Gastrocnemius medialis (tissue), 4 donors: ENCODE measurements at regions not wholly inside any gene's neighbourhood (a gene's known extent, or its start where the extent isn't known, plus 50 kb on each side); places are given as distances from the start of the nearest gene placed in this dataset.

ENCODE experiments used
- ATAC-seq, 2 donors: fragments of 150-250 bp; one replicate each; pipeline ENCODE4 v1.9.1; 2016
- DNase-seq, 2 donors: peaks; one replicate each; pipeline ENCODE4 v3.0.0-alpha.2; 2019
- H3K27ac ChIP-seq, 4 donors: fragments of 200-600 bp; sonication (generic); 1 replicate in 1 of 4; 2 replicates in 3 of 4; pipeline ENCODE4 v1.5.1; 2016 to 2018; ENCODE audit warnings: mild to moderate bottlenecking in 2 of 4, moderate library complexity in 1 of 4
- H3K27me3 ChIP-seq, 3 donors: fragments of 200-600 bp; sonication (generic) in 2 of 3; 1 replicate in 1 of 3; 2 replicates in 2 of 3; pipeline versions ENCODE4 v1.5.1 to v1.6.0; 2016 to 2019; ENCODE audit warnings: mild to moderate bottlenecking in 1 of 3, moderate library complexity in 1 of 3
- H3K36me3 ChIP-seq, 2 donors: fragments of 200-600 bp; sonication (generic) in 1 of 2; one replicate each; pipeline ENCODE4 v1.5.1; 2017 to 2018
- H3K4me1 ChIP-seq, 2 donors: fragments of 200-600 bp; sonication (generic) in 1 of 2; one replicate each; pipeline ENCODE4 v1.5.1; 2016 to 2017; ENCODE audit warnings: mild to moderate bottlenecking in 2 of 2
- H3K4me3 ChIP-seq, 4 donors: fragments of 200-600 bp; sonication (generic) in 3 of 4; 1 replicate in 1 of 4; 2 replicates in 3 of 4; pipeline ENCODE4 v1.5.1; 2016 to 2019; ENCODE audit warnings: mild to moderate bottlenecking in 2 of 4
- H3K9me3 ChIP-seq, 3 donors: fragments of 200-600 bp; sonication (generic) in 2 of 3; 1 replicate in 1 of 3; 2 replicates in 2 of 3; pipeline ENCODE4 v1.5.1; 2016 to 2019
- POLR2A ChIP-seq, 2 donors: fragments of 450-650 bp; IDR thresholded peaks; one replicate each; pipeline ENCODE4 v1.6.1; 2017; ENCODE audit warnings: antibody characterized with exemption in 2 of 2, mild to moderate bottlenecking in 2 of 2, moderate library complexity in 2 of 2
- in situ Hi-C, 4 donors: fragments of 200-750 bp; cut with MboI; loops; one replicate each; pipeline versions ENCODE4 v1.15.0 to v1.8.0; 2017; ENCODE audit warnings: low sequenced_read_pairs in 4 of 4
- intact Hi-C: fragments of 100-400 bp; cut with DNase I; formaldehyde crosslinking; loops from one replicate; pipeline ENCODE4 v1.15.1; 2023; ENCODE audit warnings: low total_unique reads
- TF ChIP-seq, protein P1 (sequence below), 5 experiments: fragments of 450-650 bp in 3 of 5; fragments of 200-600 bp in 2 of 5; sonication (generic) in 2 of 5; IDR thresholded peaks in 4 of 5; conservative IDR thresholded peaks in 1 of 5; 1 replicate in 4 of 5; 2 replicates in 1 of 5; pipeline ENCODE4 v1.5.1; 2016 to 2019; ENCODE audit warnings: antibody characterized with exemption in 5 of 5, mild to moderate bottlenecking in 3 of 5, moderate library complexity in 3 of 5

GRCh38 chr7:45417268-45417667, 156.9 kb upstream of the ADCY1 start:
- ATAC-seq: no peak
- in situ Hi-C loops: no loop called here

GRCh38 chr7:45417735-45418134, 156.4 kb upstream of the ADCY1 start:
- in situ Hi-C loops: no loop called here
- Histone ChIP-seq H3K27ac (no peak overlapping the region), H3K4me1 (no peaks in the 10 kb centered on the region), H3K27me3 (no peaks in the 10 kb centered on the region), H3K9me3 (no peaks in the 10 kb centered on the region), H3K36me3 (no peaks in the 10 kb centered on the region), H3K4me3 (no peak overlapping the region)
- DNase-seq (no peak), ATAC-seq (no peak)
- no peak for TF ChIP-seq POLR2A (IDR thresholded peaks at IDR 0.05)
- TF ChIP-seq, protein P1, sequence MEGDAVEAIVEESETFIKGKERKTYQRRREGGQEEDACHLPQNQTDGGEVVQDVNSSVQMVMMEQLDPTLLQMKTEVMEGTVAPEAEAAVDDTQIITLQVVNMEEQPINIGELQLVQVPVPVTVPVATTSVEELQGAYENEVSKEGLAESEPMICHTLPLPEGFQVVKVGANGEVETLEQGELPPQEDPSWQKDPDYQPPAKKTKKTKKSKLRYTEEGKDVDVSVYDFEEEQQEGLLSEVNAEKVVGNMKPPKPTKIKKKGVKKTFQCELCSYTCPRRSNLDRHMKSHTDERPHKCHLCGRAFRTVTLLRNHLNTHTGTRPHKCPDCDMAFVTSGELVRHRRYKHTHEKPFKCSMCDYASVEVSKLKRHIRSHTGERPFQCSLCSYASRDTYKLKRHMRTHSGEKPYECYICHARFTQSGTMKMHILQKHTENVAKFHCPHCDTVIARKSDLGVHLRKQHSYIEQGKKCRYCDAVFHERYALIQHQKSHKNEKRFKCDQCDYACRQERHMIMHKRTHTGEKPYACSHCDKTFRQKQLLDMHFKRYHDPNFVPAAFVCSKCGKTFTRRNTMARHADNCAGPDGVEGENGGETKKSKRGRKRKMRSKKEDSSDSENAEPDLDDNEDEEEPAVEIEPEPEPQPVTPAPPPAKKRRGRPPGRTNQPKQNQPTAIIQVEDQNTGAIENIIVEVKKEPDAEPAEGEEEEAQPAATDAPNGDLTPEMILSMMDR (IDR thresholded peaks at IDR 0.05 in 4 of 5, conservative IDR thresholded peaks at IDR 0.05 in 1 of 5): no peak
- intact Hi-C loops: no loop called here

More at GRCh38 chr7:45417268-45417667, 156.9 kb upstream of the ADCY1 start:
- intact Hi-C loops: no loop called here
- no peaks in the 10 kb centered on the region for H3K9me3 ChIP-seq
- H3K27me3 ChIP-seq: no peaks in the 10 kb centered on the region
- H3K36me3 ChIP-seq: no peaks in the 10 kb centered on the region
- H3K4me1 ChIP-seq: no peaks in the 10 kb centered on the region
- no peak overlapping the region for H3K27ac ChIP-seq
- H3K4me3 ChIP-seq: no peak overlapping the region
- no peak for TF ChIP-seq POLR2A (IDR thresholded peaks at IDR 0.05)
- TF ChIP-seq, protein P1 (IDR thresholded peaks at IDR 0.05 in 4 of 5, conservative IDR thresholded peaks at IDR 0.05 in 1 of 5): no peak
- no peak for DNase-seq

- no peak for TF ChIP-seq POLR2A (IDR thresholded peaks at IDR 0.05)
- TF ChIP-seq, protein P1 (IDR thresholded peaks at IDR 0.05 in 4 of 5, conservative IDR thresholded peaks at IDR 0.05 in 1 of 5): no peak
- Histone ChIP-seq H3K36me3 (no peaks in the 10 kb centered on the region), H3K27ac (no peak overlapping the region), H3K9me3 (no peaks in the 10 kb centered on the region), H3K4me1 (no peaks in the 10 kb centered on the region), H3K27me3 (no peaks in the 10 kb centered on the region), H3K4me3 (no peak overlapping the region)
- intact Hi-C loops (no loop called here), in situ Hi-C loops (no loop called here)
- no peak for DNase-seq
- no peak for ATAC-seq
These were observed 153.2 kb upstream of the ADCY1 start for GRCh38 chr7:45420843-45421495.

DNA sequence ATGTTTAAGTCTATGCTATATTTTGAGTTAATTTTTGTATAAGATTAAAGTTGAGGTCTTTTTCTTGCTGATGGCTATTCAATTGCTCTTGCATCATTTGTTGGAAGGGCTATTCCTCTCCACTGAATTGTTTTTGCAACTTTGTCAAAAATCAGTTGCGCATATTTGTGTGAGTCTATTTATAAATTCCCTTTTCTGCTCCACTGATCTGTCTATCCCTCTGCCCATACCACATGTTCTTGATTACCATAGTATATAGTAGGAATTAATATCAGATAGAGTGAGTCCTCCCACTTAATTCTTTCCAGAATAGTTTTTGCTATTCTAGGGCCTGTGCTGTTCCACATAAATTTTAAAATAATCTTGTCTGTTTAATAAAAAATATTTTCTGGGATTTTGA, 152.4 kb upstream of the ADCY1 start:
- Histone ChIP-seq H3K4me1 (no peaks in the 10 kb centered on the region), H3K4me3 (no peak overlapping the region), H3K36me3 (no peaks in the 10 kb centered on the region), H3K9me3 (no peaks in the 10 kb centered on the region), H3K27me3 (no peaks in the 10 kb centered on the region), H3K27ac (no peak overlapping the region)
- no peak for TF ChIP-seq POLR2A (IDR thresholded peaks at IDR 0.05)
- TF ChIP-seq, protein P1 (IDR thresholded peaks at IDR 0.05 in 4 of 5, conservative IDR thresholded peaks at IDR 0.05 in 1 of 5): no peak
- DNase-seq (no peak), ATAC-seq (no peak)
- intact Hi-C loops (no loop called here), in situ Hi-C loops (no loop called here)

- no peak overlapping the region for H3K4me3 ChIP-seq
- TF ChIP-seq POLR2A (IDR thresholded peaks at IDR 0.05): no peak
- TF ChIP-seq, protein P1 (IDR thresholded peaks at IDR 0.05 in 4 of 5, conservative IDR thresholded peaks at IDR 0.05 in 1 of 5): no peak
- H3K9me3 ChIP-seq: no peaks in the 10 kb centered on the region
- no peak for ATAC-seq
- in situ Hi-C loops (no loop called here), intact Hi-C loops (no loop called here)
- H3K36me3 ChIP-seq: no peaks in the 10 kb centered on the region
- H3K27me3 ChIP-seq: no peaks in the 10 kb centered on the region
- H3K4me1 ChIP-seq: no peaks in the 10 kb centered on the region
- DNase-seq: no peak
- H3K27ac ChIP-seq: no peak overlapping the region
These were observed 143.8 kb upstream of the ADCY1 start for GRCh38 chr7:45430397-45430796.
